CD4-positive, alpha-beta T cell treated with Interleukin-21 for 1 hour (primary cell): ENCODE measurements at regions not wholly inside any gene's neighbourhood (a gene's known extent, or its start where the extent isn't known, plus 50 kb on each side); places are given as distances from the start of the nearest gene placed in this dataset.
"Not testable (repeated sequence)": the region's sequence is repeated elsewhere in the genome, so short reads cannot be mapped to it uniquely, and the experiment has no call there.

Experiments used
- DNase-seq: peaks from one replicate; pipeline ENCODE4 v3.0.0-alpha.2; 2020

GRCh38 chr5:156170351-156170961 lies 156.5 kb upstream of the SGCD start:
- DNase-seq, result no peak

GRCh38 chr5:156174225-156174624 lies 152.7 kb upstream of the SGCD start:
- DNase-seq, result no peak

GRCh38 chr5:156178117-156178516 lies 148.8 kb upstream of the SGCD start:
- DNase-seq, result no peak

GRCh38 chr5:156181656-156182055 lies 145.3 kb upstream of the SGCD start:
- DNase-seq, result no peak

- no peak for DNase-seq
These were observed 144.6 kb upstream of the SGCD start for GRCh38 chr5:156182174-156182967.

- no peak for DNase-seq
These were observed 140.2 kb upstream of the SGCD start for GRCh38 chr5:156186760-156187159.

- DNase-seq, result no peak
These were observed 138.9 kb upstream of the SGCD start for GRCh38 chr5:156188016-156188415.

GRCh38 chr5:156189628-156190027 lies 137.3 kb upstream of the SGCD start:
- DNase-seq, result no peak

- no peak for DNase-seq
These were observed 135.4 kb upstream of the SGCD start for GRCh38 chr5:156191547-156191946.

GRCh38 chr5:156197042-156197635 lies 129.8 kb upstream of the SGCD start:
- DNase-seq, result no peak

GRCh38 chr5:156199045-156199444 lies 127.9 kb upstream of the SGCD start:
- no peak for DNase-seq

GRCh38 chr5:156200938-156201787 lies 125.8 kb upstream of the SGCD start:
- no peak for DNase-seq

- no peak for DNase-seq
These were observed 125.1 kb upstream of the SGCD start for GRCh38 chr5:156201788-156202403.

- DNase-seq, result no peak
These were observed 118.7 kb upstream of the SGCD start for GRCh38 chr5:156208271-156208670.

GRCh38 chr5:156218367-156219158 lies 108.4 kb upstream of the SGCD start:
- DNase-seq, result no peak

- DNase-seq, result no peak
These were observed 107.4 kb upstream of the SGCD start for GRCh38 chr5:156219483-156220005.

- no peak for DNase-seq
These were observed 105.1 kb upstream of the SGCD start for GRCh38 chr5:156221816-156222215.

GRCh38 chr5:156223547-156223946 lies 103.4 kb upstream of the SGCD start:
- no peak for DNase-seq

GRCh38 chr5:156226485-156226884 lies 100.5 kb upstream of the SGCD start:
- not testable (repeated sequence) for DNase-seq

GRCh38 chr5:156230887-156231286 lies 96.1 kb upstream of the SGCD start:
- no peak for DNase-seq

GRCh38 chr5:156232251-156232869 lies 94.6 kb upstream of the SGCD start:
- no peak for DNase-seq
